H1 (cell line): ENCODE measurements at regions not wholly inside any gene's neighbourhood (a gene's known extent, or its start where the extent isn't known, plus 50 kb on each side); places are given as distances from the start of the nearest gene placed in this dataset.

Experiments
- ATF2 ChIP-seq: IDR thresholded peaks from 2 replicates; pipeline ENCODE4 v1.6.1; 2012; ENCODE audit warnings: low read length, inconsistent platforms
- CEBPB ChIP-seq: IDR thresholded peaks from 2 replicates; pipeline ENCODE4 v1.6.1; 2012; ENCODE audit warnings: low read depth, low read length
- CTCF ChIP-seq, 3 experiments: IDR thresholded peaks; 1 replicate in 2 of 3; 2 replicates in 1 of 3; pipeline versions ENCODE4 v1.5.1 to v1.6.1; 2011; ENCODE audit warnings: low read length in 3 of 3, mild to moderate bottlenecking in 3 of 3, inconsistent platforms in 2 of 3, low read depth in 1 of 3, moderate library complexity in 1 of 3; ENCODE audit not compliant: insufficient read depth in 1 of 3; ENCODE audit errors: control extremely low read depth in 1 of 3
- EP300 ChIP-seq, 2 experiments: IDR thresholded peaks; 1 replicate in 1 of 2; 2 replicates in 1 of 2; pipeline ENCODE4 v1.6.1; 2011 to 2012; ENCODE audit warnings: low read depth in 2 of 2, low read length in 2 of 2, mild to moderate bottlenecking in 2 of 2, borderline replicate concordance in 1 of 2, inconsistent platforms in 1 of 2, moderate library complexity in 1 of 2
- EZH2 ChIP-seq: fragments of 200-600 bp; sonication (generic); IDR thresholded peaks from 2 replicates; pipeline ENCODE4 v1.7.1; 2012; ENCODE audit warnings: low read depth, mild to moderate bottlenecking, moderate library complexity, low read length, inconsistent platforms; ENCODE audit not compliant: severe bottlenecking
- NRF1 ChIP-seq: IDR thresholded peaks from 2 replicates; pipeline ENCODE4 v1.6.1; 2011; ENCODE audit warnings: mild to moderate bottlenecking, low read depth, low read length, improper control_type of control experiment
- POLR2A ChIP-seq, 2 experiments: IDR thresholded peaks; 1 replicate in 1 of 2; 2 replicates in 1 of 2; pipeline ENCODE4 v1.6.1; 2011; ENCODE audit warnings: low read depth in 2 of 2, low read length in 2 of 2, mild to moderate bottlenecking in 2 of 2; ENCODE audit errors: control extremely low read depth in 1 of 2
- POLR2AphosphoS5 ChIP-seq: IDR thresholded peaks from 2 replicates; pipeline ENCODE4 v1.6.1; 2011; ENCODE audit warnings: low read depth, low read length
- RBBP5 ChIP-seq: IDR thresholded peaks from 2 replicates; pipeline ENCODE4 v1.7.1; 2012; ENCODE audit warnings: low read depth, mild to moderate bottlenecking, inconsistent platforms, low read length, moderate library complexity, borderline replicate concordance
- SP1 ChIP-seq: IDR thresholded peaks from 2 replicates; pipeline ENCODE4 v1.6.1; 2011; ENCODE audit warnings: low read depth, low read length
- TAF1 ChIP-seq: IDR thresholded peaks from 2 replicates; pipeline ENCODE4 v1.6.1; 2011; ENCODE audit warnings: mild to moderate bottlenecking, low read depth, low read length
- TBP ChIP-seq: IDR thresholded peaks from 2 replicates; pipeline ENCODE4 v1.6.1; 2011; ENCODE audit warnings: low read depth, low read length, improper control_type of control experiment
- TEAD4 ChIP-seq: IDR thresholded peaks from 2 replicates; pipeline ENCODE4 v1.6.1; 2012; ENCODE audit warnings: low read depth, low read length, inconsistent platforms, mixed read lengths
- YY1 ChIP-seq: IDR thresholded peaks from 2 replicates; pipeline ENCODE4 v1.6.1; 2011; ENCODE audit warnings: low read depth, mild to moderate bottlenecking, low read length

- TF ChIP-seq ATF2 (no peak), CEBPB (no peak), CTCF (IDR thresholded peaks at IDR 0.05; ENCODE audit: control extremely low read depth in 1 of 3, insufficient read depth in 1 of 3, low read depth in 1 of 3, low read length in 3 of 3) (no peak), POLR2AphosphoS5 (no peak), POLR2A (IDR thresholded peaks at IDR 0.05; ENCODE audit: control extremely low read depth in 1 of 2, low read depth in 2 of 2, low read length in 2 of 2) (no peak), TAF1 (no peak), EZH2 (no peak), EP300 (IDR thresholded peaks at IDR 0.05; ENCODE audit: borderline replicate concordance in 1 of 2, low read depth in 2 of 2, low read length in 2 of 2) (no peak), SP1 (no peak), NRF1 (no peak), TBP (no peak), YY1 (no peak), TEAD4 (no peak), RBBP5 (no peak)
Observed at GRCh38 chr10:31693491-31693890, 235.1 kb downstream of the ARHGAP12 start.
